D341Med (cell line): ENCODE measurements at regions not wholly inside any gene's neighbourhood (a gene's known extent, or its start where the extent isn't known, plus 50 kb on each side); places are given as distances from the start of the nearest gene placed in this dataset.

Experiments
- DNase-seq: peaks from one replicate; pipeline ENCODE4 v3.0.0; 2012; ENCODE audit warnings: low spot score

GRCh38 chr6:44715188-44715587 lies 327.7 kb downstream of the CDC5L start:
- no peak for DNase-seq

GRCh38 chr6:44715925-44716324 lies 328.4 kb downstream of the CDC5L start:
- no peak for DNase-seq

GRCh38 chr6:44717431-44717830 lies 329.9 kb downstream of the CDC5L start:
- no peak for DNase-seq

GRCh38 chr6:44721954-44722578 lies 334.6 kb downstream of the CDC5L start:
- no peak for DNase-seq

- no peak for DNase-seq
These were observed 335.2 kb downstream of the CDC5L start for GRCh38 chr6:44722736-44723135.

GRCh38 chr6:44723439-44724197 lies 336.1 kb downstream of the CDC5L start:
- no peak for DNase-seq

GRCh38 chr6:44725070-44725469 lies 337.6 kb downstream of the CDC5L start:
- no peak for DNase-seq

GRCh38 chr6:44727651-44728630 lies 340.4 kb downstream of the CDC5L start:
- no peak for DNase-seq

- DNase-seq, result no peak
These were observed 343.4 kb downstream of the CDC5L start for GRCh38 chr6:44730771-44731391.

GRCh38 chr6:44731485-44732095 lies 344.1 kb downstream of the CDC5L start:
- no peak for DNase-seq

- DNase-seq, result no peak
These were observed 344.7 kb downstream of the CDC5L start for GRCh38 chr6:44732243-44732642.

GRCh38 chr6:44733126-44733525 lies 345.6 kb downstream of the CDC5L start:
- no peak for DNase-seq

GRCh38 chr6:44733868-44734267 lies 346.4 kb downstream of the CDC5L start:
- DNase-seq, result peak; percentile 6

GRCh38 chr6:44734886-44735629 lies 347.6 kb downstream of the CDC5L start:
- DNase-seq, result peak; percentile 6

- DNase-seq, result no peak
These were observed 348.1 kb downstream of the CDC5L start for GRCh38 chr6:44735630-44735963.

- DNase-seq, result peak; percentile 6
These were observed 349.8 kb downstream of the CDC5L start for GRCh38 chr6:44737341-44737740.

GRCh38 chr6:44737829-44738528 lies 350.5 kb downstream of the CDC5L start:
- no peak for DNase-seq

GRCh38 chr6:44738601-44739146 lies 351.2 kb downstream of the CDC5L start:
- DNase-seq, result no peak

GRCh38 chr6:44739181-44739580 lies 351.7 kb downstream of the CDC5L start:
- DNase-seq, result no peak

- no peak for DNase-seq
These were observed 353.1 kb downstream of the CDC5L start for GRCh38 chr6:44740566-44741120.
